NCI-H2107 treated with DMSO at 0.1 percent for 48 hours (cell line): ENCODE measurements at regions not wholly inside any gene's neighbourhood (a gene's known extent, or its start where the extent isn't known, plus 50 kb on each side); places are given as distances from the start of the nearest gene placed in this dataset.

ENCODE experiments used
- DNase-seq: peaks from one replicate; lab custom pipeline; 2025; ENCODE audit not compliant: unreplicated experiment; lab: John Stamatoyannopoulos, UW

- DNase-seq, result no peak
These were observed 91.1 kb upstream of the PLPPR1 start for GRCh38 chr9:100937382-100937781.

- no peak for DNase-seq
These were observed 90.0 kb upstream of the PLPPR1 start for GRCh38 chr9:100938507-100938906.

GRCh38 chr9:100939636-100940035 is 88.9 kb upstream of the PLPPR1 start:
- DNase-seq, result no peak

GRCh38 chr9:100959226-100959625 is 69.3 kb upstream of the PLPPR1 start:
- no peak for DNase-seq
